OCI-LY3 (cell line): ENCODE measurements at regions not wholly inside any gene's neighbourhood (a gene's known extent, or its start where the extent isn't known, plus 50 kb on each side); places are given as distances from the start of the nearest gene placed in this dataset.

Experiments
- CTCF ChIP-seq: fragments of 200-600, 300-600 bp; sonication (generic); IDR thresholded peaks from 2 replicates; pipeline ENCODE4 v1.5.1; 2014; ENCODE audit warnings: antibody characterized with exemption, low read length, low read depth
- EZH2phosphoT487 ChIP-seq: fragments of 200-600 bp; shearing (Covaris generic); IDR thresholded peaks from 2 replicates; pipeline ENCODE4 v1.6.1; 2018; ENCODE audit warnings: antibody characterized with exemption, mixed run types, low read depth

GRCh38 chr16:8070506-8070905, 519.8 kb downstream of the TMEM114 start:
- TF ChIP-seq CTCF = no peak
- no peak for TF ChIP-seq EZH2phosphoT487
